GM23338 (cell line): ENCODE measurements at regions not wholly inside any gene's neighbourhood (a gene's known extent, or its start where the extent isn't known, plus 50 kb on each side); places are given as distances from the start of the nearest gene placed in this dataset.

Experiments
- ATAC-seq: fragments of 200-7000 bp; cut with Tn5 transposase; 3 replicates; pipeline ENCODE4 v1.9.1; 2020
- DNase-seq: peaks from one replicate; pipeline ENCODE4 v3.0.0-alpha.2; 2015; ENCODE audit warnings: low spot score
- H2AFZ ChIP-seq: fragments of 200-600 bp; sonication (generic); 2 replicates; pipeline ENCODE4 v1.8.0; 2016; ENCODE audit warnings: antibody characterized with exemption, mild to moderate bottlenecking, moderate library complexity
- H3F3A ChIP-seq: fragments of 200-600 bp; sonication (generic); replicated peaks from 2 replicates; pipeline ENCODE4 v1.8.0; 2017; ENCODE audit warnings: antibody characterized with exemption, mixed run types, low read depth
- H3K27ac ChIP-seq: fragments of 200-600 bp; sonication (generic); 2 replicates; pipeline ENCODE4 v1.6.1; 2016; ENCODE audit warnings: low read depth
- H3K27me3 ChIP-seq: fragments of 200-600 bp; sonication (generic); 2 replicates; pipeline ENCODE4 v1.8.0; 2016; ENCODE audit warnings: mild to moderate bottlenecking, mixed run types, moderate library complexity; ENCODE audit not compliant: insufficient read depth
- H3K36me3 ChIP-seq: fragments of 200-600 bp; sonication (generic); 2 replicates; pipeline ENCODE4 v1.8.0; 2016; ENCODE audit warnings: mild to moderate bottlenecking; ENCODE audit not compliant: insufficient read depth
- H3K4me1 ChIP-seq: fragments of 200-600 bp; sonication (generic); 2 replicates; pipeline ENCODE4 v1.8.0; 2016; ENCODE audit warnings: mild to moderate bottlenecking, moderate library complexity; ENCODE audit not compliant: insufficient read depth
- H3K4me2 ChIP-seq: fragments of 200-600 bp; sonication (generic); 2 replicates; pipeline ENCODE4 v1.7.1; 2017; ENCODE audit warnings: mixed run types
- H3K4me3 ChIP-seq: fragments of 200-600 bp; sonication (generic); 2 replicates; pipeline ENCODE4 v1.6.1; 2016; ENCODE audit warnings: mixed run types
- H3K79me2 ChIP-seq: fragments of 200-600 bp; sonication (generic); replicated peaks from 2 replicates; pipeline ENCODE4 v1.8.0; 2017; ENCODE audit warnings: mild to moderate bottlenecking; ENCODE audit not compliant: insufficient read depth
- H3K9me2 ChIP-seq: fragments of 200-600 bp; sonication (generic); 2 replicates; pipeline ENCODE4 v1.8.0; 2017; ENCODE audit not compliant: insufficient read depth
- H4K20me1 ChIP-seq: fragments of 200-600 bp; sonication (generic); replicated peaks from 2 replicates; pipeline ENCODE4 v1.8.0; 2017; ENCODE audit warnings: mild to moderate bottlenecking; ENCODE audit not compliant: insufficient read depth
- H3K27ac Mint-ChIP-seq: 2 replicates; pipeline ENCODE4 v1.8.0; 2020; ENCODE audit warnings: inconsistent platforms, mild to moderate bottlenecking, moderate library complexity, mixed read lengths
- H3K27me3 Mint-ChIP-seq: 3 replicates; pipeline ENCODE4 v1.8.0; 2022; ENCODE audit warnings: low read depth, mild to moderate bottlenecking, moderate library complexity, mixed read lengths, inconsistent platforms; ENCODE audit not compliant: insufficient read depth, poor library complexity
- H3K36me3 Mint-ChIP-seq: 3 replicates; pipeline ENCODE4 v1.8.0; 2021; ENCODE audit warnings: low read depth, mild to moderate bottlenecking, inconsistent platforms, moderate library complexity, mixed read lengths
- H3K4me1 Mint-ChIP-seq: 3 replicates; pipeline ENCODE4 v1.8.0; 2020; ENCODE audit warnings: mild to moderate bottlenecking, inconsistent platforms, mixed read lengths
- H3K4me3 Mint-ChIP-seq: 3 replicates; pipeline ENCODE4 v1.8.0; 2021; ENCODE audit warnings: moderate library complexity, mild to moderate bottlenecking, inconsistent platforms, mixed read lengths
- H3K9me3 Mint-ChIP-seq: 3 replicates; pipeline ENCODE4 v1.8.0; 2020; ENCODE audit warnings: moderate library complexity, mild to moderate bottlenecking, inconsistent platforms, mixed read lengths
- CREB1 ChIP-seq: fragments of 250-450 bp; sonication (Bioruptor Pico); IDR thresholded peaks from 2 replicates; pipeline ENCODE4 v1.5.0; 2020; ENCODE audit warnings: low read depth, mild to moderate bottlenecking, moderate library complexity
- EZH2phosphoT487 ChIP-seq: fragments of 200-600 bp; sonication (generic); IDR thresholded peaks from one replicate; pipeline ENCODE4 v1.8.1; 2018; ENCODE audit warnings: antibody characterized with exemption; ENCODE audit not compliant: unreplicated experiment
- NANOG ChIP-seq: IDR thresholded peaks from 2 replicates; pipeline ENCODE4 v1.6.1; 2016; ENCODE audit warnings: antibody characterized with exemption, borderline replicate concordance
- ZNF331 ChIP-seq: fragments of 250-450 bp; sonication (Bioruptor Pico); IDR thresholded peaks from 2 replicates; pipeline ENCODE4 v1.5.0; 2020; ENCODE audit warnings: low read depth, mild to moderate bottlenecking, moderate library complexity
- TF ChIP-seq, protein P1 (sequence below): fragments of 250-450 bp; sonication (Bioruptor Pico); IDR thresholded peaks from 2 replicates; pipeline ENCODE4 v1.5.0; 2020; ENCODE audit warnings: mild to moderate bottlenecking, moderate library complexity
- TF ChIP-seq, protein P2 (sequence below): IDR thresholded peaks from 2 replicates; pipeline ENCODE4 v1.6.1; 2016; ENCODE audit warnings: antibody characterized with exemption

DNA sequence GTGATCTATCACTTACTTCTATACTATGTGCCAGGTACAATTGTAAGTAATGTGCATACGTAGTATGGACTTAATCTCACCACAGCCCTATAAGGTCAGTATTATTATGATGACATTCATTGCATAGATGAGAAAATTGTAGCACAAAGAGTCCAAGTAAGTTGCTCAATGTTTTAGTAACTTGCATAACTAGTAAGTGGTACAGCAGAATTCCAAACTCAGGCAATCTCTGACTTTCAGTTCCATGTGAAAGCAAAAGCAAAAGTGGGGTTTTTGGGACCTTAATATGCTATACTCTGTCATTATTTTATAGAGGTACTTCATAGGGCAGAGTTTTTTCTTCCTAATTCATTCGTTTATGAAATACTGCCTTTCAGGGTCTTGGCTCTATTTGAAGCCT lies 188.8 kb upstream of the VEGFC start (continued):
- TF ChIP-seq, protein P1, sequence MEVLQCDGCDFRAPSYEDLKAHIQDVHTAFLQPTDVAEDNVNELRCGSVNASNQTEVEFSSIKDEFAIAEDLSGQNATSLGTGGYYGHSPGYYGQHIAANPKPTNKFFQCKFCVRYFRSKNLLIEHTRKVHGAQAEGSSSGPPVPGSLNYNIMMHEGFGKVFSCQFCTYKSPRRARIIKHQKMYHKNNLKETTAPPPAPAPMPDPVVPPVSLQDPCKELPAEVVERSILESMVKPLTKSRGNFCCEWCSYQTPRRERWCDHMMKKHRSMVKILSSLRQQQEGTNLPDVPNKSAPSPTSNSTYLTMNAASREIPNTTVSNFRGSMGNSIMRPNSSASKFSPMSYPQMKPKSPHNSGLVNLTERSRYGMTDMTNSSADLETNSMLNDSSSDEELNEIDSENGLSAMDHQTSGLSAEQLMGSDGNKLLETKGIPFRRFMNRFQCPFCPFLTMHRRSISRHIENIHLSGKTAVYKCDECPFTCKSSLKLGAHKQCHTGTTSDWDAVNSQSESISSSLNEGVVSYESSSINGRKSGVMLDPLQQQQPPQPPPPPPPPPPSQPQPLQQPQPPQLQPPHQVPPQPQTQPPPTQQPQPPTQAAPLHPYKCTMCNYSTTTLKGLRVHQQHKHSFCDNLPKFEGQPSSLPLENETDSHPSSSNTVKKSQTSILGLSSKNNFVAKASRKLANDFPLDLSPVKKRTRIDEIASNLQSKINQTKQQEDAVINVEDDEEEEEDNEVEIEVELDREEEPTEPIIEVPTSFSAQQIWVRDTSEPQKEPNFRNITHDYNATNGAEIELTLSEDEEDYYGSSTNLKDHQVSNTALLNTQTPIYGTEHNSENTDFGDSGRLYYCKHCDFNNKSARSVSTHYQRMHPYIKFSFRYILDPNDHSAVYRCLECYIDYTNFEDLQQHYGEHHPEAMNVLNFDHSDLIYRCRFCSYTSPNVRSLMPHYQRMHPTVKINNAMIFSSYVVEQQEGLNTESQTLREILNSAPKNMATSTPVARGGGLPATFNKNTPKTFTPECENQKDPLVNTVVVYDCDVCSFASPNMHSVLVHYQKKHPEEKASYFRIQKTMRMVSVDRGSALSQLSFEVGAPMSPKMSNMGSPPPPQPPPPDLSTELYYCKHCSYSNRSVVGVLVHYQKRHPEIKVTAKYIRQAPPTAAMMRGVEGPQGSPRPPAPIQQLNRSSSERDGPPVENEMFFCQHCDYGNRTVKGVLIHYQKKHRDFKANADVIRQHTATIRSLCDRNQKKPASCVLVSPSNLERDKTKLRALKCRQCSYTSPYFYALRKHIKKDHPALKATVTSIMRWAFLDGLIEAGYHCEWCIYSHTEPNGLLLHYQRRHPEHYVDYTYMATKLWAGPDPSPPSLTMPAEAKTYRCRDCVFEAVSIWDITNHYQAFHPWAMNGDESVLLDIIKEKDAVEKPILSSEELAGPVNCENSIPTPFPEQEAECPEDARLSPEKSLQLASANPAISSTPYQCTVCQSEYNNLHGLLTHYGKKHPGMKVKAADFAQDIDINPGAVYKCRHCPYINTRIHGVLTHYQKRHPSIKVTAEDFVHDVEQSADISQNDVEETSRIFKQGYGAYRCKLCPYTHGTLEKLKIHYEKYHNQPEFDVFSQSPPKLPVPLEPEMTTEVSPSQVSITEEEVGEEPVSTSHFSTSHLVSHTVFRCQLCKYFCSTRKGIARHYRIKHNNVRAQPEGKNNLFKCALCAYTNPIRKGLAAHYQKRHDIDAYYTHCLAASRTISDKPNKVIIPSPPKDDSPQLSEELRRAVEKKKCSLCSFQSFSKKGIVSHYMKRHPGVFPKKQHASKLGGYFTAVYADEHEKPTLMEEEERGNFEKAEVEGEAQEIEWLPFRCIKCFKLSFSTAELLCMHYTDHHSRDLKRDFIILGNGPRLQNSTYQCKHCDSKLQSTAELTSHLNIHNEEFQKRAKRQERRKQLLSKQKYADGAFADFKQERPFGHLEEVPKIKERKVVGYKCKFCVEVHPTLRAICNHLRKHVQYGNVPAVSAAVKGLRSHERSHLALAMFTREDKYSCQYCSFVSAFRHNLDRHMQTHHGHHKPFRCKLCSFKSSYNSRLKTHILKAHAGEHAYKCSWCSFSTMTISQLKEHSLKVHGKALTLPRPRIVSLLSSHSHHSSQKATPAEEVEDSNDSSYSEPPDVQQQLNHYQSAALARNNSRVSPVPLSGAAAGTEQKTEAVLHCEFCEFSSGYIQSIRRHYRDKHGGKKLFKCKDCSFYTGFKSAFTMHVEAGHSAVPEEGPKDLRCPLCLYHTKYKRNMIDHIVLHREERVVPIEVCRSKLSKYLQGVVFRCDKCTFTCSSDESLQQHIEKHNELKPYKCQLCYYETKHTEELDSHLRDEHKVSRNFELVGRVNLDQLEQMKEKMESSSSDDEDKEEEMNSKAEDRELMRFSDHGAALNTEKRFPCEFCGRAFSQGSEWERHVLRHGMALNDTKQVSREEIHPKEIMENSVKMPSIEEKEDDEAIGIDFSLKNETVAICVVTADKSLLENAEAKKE (CRISPR knock-in tag), result no peak

DNA sequence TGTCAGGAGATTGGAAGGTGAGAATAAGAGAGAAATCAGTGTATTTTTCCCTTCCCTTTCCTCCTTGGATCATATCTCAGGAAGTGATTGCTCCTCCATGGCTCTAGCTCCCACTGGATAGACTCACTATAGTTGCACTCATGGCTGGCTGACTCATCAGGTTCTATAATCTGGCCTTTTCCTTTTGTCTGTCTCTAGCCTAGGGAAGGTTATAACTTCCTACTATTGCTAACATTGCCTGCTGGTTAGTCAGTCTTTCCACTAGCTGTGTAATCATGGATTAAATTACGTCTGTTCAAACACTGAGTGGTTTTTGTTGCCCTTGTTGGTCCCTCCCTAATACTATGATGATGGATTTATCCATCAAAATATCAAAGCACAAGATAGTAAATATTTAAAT lies 195.5 kb upstream of the VEGFC start:
- Histone ChIP-seq H3F3A (no peaks in the 10 kb centered on the region), H3K79me2 (no peaks in the 10 kb centered on the region), H3K27me3 (no peaks in the 10 kb centered on the region), H3K4me1 (no peaks in the 10 kb centered on the region), H3K27ac (no peak overlapping the region), H4K20me1 (no peaks in the 10 kb centered on the region), H2AFZ (peak overlapping the region; percentile 53; the same call in 1 of the 2 replicates), H3K36me3 (no peaks in the 10 kb centered on the region), H3K9me2 (peaks cover 2% of the 10 kb centered on the region; the same call in 1 of the 2 replicates), H3K4me3 (no peak overlapping the region), H3K4me2 (no peak overlapping the region)
- Mint-ChIP-seq H3K4me1 (no peaks in the 10 kb centered on the region), H3K27me3 (no peaks in the 10 kb centered on the region), H3K9me3 (no peaks in the 10 kb centered on the region), H3K36me3 (no peaks in the 10 kb centered on the region), H3K27ac (no peak overlapping the region), H3K4me3 (no peak overlapping the region)
- ATAC-seq, result no peak
- TF ChIP-seq EZH2phosphoT487 (no peak), CREB1 (no peak), ZNF331 (CRISPR knock-in tag) (no peak), NANOG (no peak)
- TF ChIP-seq, protein P2, sequence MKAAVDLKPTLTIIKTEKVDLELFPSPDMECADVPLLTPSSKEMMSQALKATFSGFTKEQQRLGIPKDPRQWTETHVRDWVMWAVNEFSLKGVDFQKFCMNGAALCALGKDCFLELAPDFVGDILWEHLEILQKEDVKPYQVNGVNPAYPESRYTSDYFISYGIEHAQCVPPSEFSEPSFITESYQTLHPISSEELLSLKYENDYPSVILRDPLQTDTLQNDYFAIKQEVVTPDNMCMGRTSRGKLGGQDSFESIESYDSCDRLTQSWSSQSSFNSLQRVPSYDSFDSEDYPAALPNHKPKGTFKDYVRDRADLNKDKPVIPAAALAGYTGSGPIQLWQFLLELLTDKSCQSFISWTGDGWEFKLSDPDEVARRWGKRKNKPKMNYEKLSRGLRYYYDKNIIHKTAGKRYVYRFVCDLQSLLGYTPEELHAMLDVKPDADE, result no peak
- no peak for DNase-seq
